ENCODE measurements at regions not wholly inside any gene's neighbourhood (a gene's known extent, or its start where the extent isn't known, plus 50 kb on each side); places are given as distances from the start of the nearest gene placed in this dataset.

GRCh38 chr14:44027397-44027796 lies 479.7 kb downstream of the FSCB start:
- H3K79me2 ChIP-seq (ENCODE audit: insufficient read depth, low read depth), result no peaks in the 10 kb centered on the region
- no peak overlapping the region for H3K9ac ChIP-seq
- no peaks in the 10 kb centered on the region for H3K36me3 ChIP-seq (ENCODE audit: insufficient read depth)
- no peak overlapping the region for H3K27ac ChIP-seq
- H3K4me3 ChIP-seq (IDR thresholded peaks at IDR 0.05; ENCODE audit: insufficient read depth, low read depth, low read length), result no peak overlapping the region
- no peaks in the 10 kb centered on the region for H4K20me1 ChIP-seq (ENCODE audit: insufficient read depth)
- no peak overlapping the region for H3K4me2 ChIP-seq
- H3K27me3 ChIP-seq (ENCODE audit: insufficient read depth, low read depth), result no peaks in the 10 kb centered on the region
- H3K4me1 ChIP-seq (ENCODE audit: low read depth, poor library complexity, severe bottlenecking), result no peaks in the 10 kb centered on the region
- no peak for TF ChIP-seq CTCF (conservative IDR thresholded peaks at IDR 0.05; ENCODE audit: low read depth, low read length)
- H2AFZ ChIP-seq (ENCODE audit: low read depth), result no peak overlapping the region

- TF ChIP-seq CTCF (conservative IDR thresholded peaks at IDR 0.05; ENCODE audit: low read depth, low read length), result no peak
- Histone ChIP-seq H3K27ac (no peak overlapping the region), H3K79me2 (ENCODE audit: insufficient read depth, low read depth) (no peaks in the 10 kb centered on the region), H4K20me1 (ENCODE audit: insufficient read depth) (no peaks in the 10 kb centered on the region), H3K36me3 (ENCODE audit: insufficient read depth) (no peaks in the 10 kb centered on the region), H2AFZ (ENCODE audit: low read depth) (no peak overlapping the region), H3K27me3 (ENCODE audit: insufficient read depth, low read depth) (no peaks in the 10 kb centered on the region), H3K4me2 (no peak overlapping the region), H3K4me1 (ENCODE audit: low read depth, poor library complexity, severe bottlenecking) (no peaks in the 10 kb centered on the region), H3K9ac (no peak overlapping the region), H3K4me3 (IDR thresholded peaks at IDR 0.05; ENCODE audit: insufficient read depth, low read depth, low read length) (no peak overlapping the region)
Measured at GRCh38 chr14:44010595-44010994, 496.5 kb downstream of the FSCB start.

GRCh38 chr14:44010071-44010470 lies 497.0 kb downstream of the FSCB start:
- Histone ChIP-seq H2AFZ (ENCODE audit: low read depth) (no peak overlapping the region), H3K79me2 (ENCODE audit: insufficient read depth, low read depth) (no peaks in the 10 kb centered on the region), H3K4me3 (IDR thresholded peaks at IDR 0.05; ENCODE audit: insufficient read depth, low read depth, low read length) (no peak overlapping the region), H3K27ac (no peak overlapping the region), H3K36me3 (ENCODE audit: insufficient read depth) (no peaks in the 10 kb centered on the region), H3K4me2 (no peak overlapping the region), H3K9ac (no peak overlapping the region), H4K20me1 (ENCODE audit: insufficient read depth) (no peaks in the 10 kb centered on the region), H3K4me1 (ENCODE audit: low read depth, poor library complexity, severe bottlenecking) (no peaks in the 10 kb centered on the region), H3K27me3 (ENCODE audit: insufficient read depth, low read depth) (no peaks in the 10 kb centered on the region)
- no peak for TF ChIP-seq CTCF (conservative IDR thresholded peaks at IDR 0.05; ENCODE audit: low read depth, low read length)

- H3K4me2 ChIP-seq, result no peak overlapping the region
- no peak overlapping the region for H3K4me3 ChIP-seq (IDR thresholded peaks at IDR 0.05; ENCODE audit: insufficient read depth, low read depth, low read length)
- no peak for TF ChIP-seq CTCF (conservative IDR thresholded peaks at IDR 0.05; ENCODE audit: low read depth, low read length)
- no peaks in the 10 kb centered on the region for H4K20me1 ChIP-seq (ENCODE audit: insufficient read depth)
- H3K27ac ChIP-seq, result no peak overlapping the region
- no peaks in the 10 kb centered on the region for H3K27me3 ChIP-seq (ENCODE audit: insufficient read depth, low read depth)
- H3K4me1 ChIP-seq (ENCODE audit: low read depth, poor library complexity, severe bottlenecking), result no peaks in the 10 kb centered on the region
- H3K36me3 ChIP-seq (ENCODE audit: insufficient read depth), result no peaks in the 10 kb centered on the region
- H3K79me2 ChIP-seq (ENCODE audit: insufficient read depth, low read depth), result no peaks in the 10 kb centered on the region
- no peak overlapping the region for H2AFZ ChIP-seq (ENCODE audit: low read depth)
- no peak overlapping the region for H3K9ac ChIP-seq
Measured at GRCh38 chr14:44009642-44010041, 497.4 kb downstream of the FSCB start.

GRCh38 chr14:43988989-43989388 lies 518.1 kb downstream of the FSCB start:
- Histone ChIP-seq H3K79me2 (ENCODE audit: insufficient read depth, low read depth) (no peaks in the 10 kb centered on the region), H3K4me2 (no peak overlapping the region), H3K36me3 (ENCODE audit: insufficient read depth) (no peaks in the 10 kb centered on the region), H3K27me3 (ENCODE audit: insufficient read depth, low read depth) (no peaks in the 10 kb centered on the region), H3K9ac (no peak overlapping the region), H3K4me3 (IDR thresholded peaks at IDR 0.05; ENCODE audit: insufficient read depth, low read depth, low read length) (no peak overlapping the region), H3K27ac (no peak overlapping the region), H4K20me1 (ENCODE audit: insufficient read depth) (no peaks in the 10 kb centered on the region), H3K4me1 (ENCODE audit: low read depth, poor library complexity, severe bottlenecking) (no peaks in the 10 kb centered on the region), H2AFZ (ENCODE audit: low read depth) (no peak overlapping the region)
- no peak for TF ChIP-seq CTCF (conservative IDR thresholded peaks at IDR 0.05; ENCODE audit: low read depth, low read length)

Measured in KMS-11 (cell line).